ENCODE measurements at regions not wholly inside any gene's neighbourhood (a gene's known extent, or its start where the extent isn't known, plus 50 kb on each side); places are given as distances from the start of the nearest gene placed in this dataset.

DNA sequence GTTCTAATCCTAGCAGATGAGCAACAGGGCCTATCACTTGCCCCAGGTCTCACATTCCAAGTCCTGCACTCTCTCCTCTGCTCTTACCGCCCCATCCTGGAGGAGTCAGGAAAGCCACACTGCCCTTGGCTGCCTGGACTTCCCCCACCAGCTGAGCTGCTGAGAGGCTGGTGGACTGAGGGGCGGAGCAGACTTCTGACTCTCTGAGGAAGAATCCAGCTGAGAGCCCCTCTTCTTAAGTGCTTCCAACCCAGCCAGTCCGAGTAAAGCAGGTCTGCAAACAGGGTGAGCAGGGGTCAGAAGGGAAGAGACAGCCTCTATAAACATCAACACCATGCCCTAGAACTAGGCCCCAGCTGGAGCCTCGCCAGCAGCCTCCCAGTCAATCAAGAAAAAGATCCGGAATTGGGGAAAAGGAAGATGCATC lies 92.4 kb upstream of the TMEM72 start:
- TF ChIP-seq, protein P1, sequence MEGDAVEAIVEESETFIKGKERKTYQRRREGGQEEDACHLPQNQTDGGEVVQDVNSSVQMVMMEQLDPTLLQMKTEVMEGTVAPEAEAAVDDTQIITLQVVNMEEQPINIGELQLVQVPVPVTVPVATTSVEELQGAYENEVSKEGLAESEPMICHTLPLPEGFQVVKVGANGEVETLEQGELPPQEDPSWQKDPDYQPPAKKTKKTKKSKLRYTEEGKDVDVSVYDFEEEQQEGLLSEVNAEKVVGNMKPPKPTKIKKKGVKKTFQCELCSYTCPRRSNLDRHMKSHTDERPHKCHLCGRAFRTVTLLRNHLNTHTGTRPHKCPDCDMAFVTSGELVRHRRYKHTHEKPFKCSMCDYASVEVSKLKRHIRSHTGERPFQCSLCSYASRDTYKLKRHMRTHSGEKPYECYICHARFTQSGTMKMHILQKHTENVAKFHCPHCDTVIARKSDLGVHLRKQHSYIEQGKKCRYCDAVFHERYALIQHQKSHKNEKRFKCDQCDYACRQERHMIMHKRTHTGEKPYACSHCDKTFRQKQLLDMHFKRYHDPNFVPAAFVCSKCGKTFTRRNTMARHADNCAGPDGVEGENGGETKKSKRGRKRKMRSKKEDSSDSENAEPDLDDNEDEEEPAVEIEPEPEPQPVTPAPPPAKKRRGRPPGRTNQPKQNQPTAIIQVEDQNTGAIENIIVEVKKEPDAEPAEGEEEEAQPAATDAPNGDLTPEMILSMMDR (IDR thresholded peaks at IDR 0.05) = no peak
- ATAC-seq (ENCODE audit: low FRiP score) = no peak

GRCh38 chr10:44820094-44820493 lies 91.0 kb upstream of the TMEM72 start:
- no peak for ATAC-seq (ENCODE audit: low FRiP score)
- no peak for DNase-seq (ENCODE audit: low spot score)

More for the DNA sequence above, 92.4 kb upstream of the TMEM72 start:
- no peak for DNase-seq (ENCODE audit: low spot score)

DNA sequence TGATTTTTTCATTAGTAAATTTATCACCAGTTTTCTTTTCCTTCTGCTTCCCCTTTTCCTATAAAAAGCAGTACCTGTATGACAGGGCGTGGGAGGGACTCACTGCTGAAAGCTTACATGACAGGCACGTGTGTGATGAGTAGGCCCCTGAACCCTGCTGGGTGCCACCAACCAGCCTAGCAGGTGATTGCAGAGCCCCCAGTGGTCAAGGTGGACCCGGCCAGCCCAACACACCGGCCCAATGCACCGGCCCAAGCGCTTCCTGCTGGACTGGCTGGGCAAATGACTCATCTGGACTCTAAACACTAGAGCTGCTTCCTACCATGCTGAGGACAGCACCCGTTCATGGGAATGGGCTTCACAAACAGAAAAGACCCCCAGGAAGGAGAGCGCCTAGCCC lies 89.8 kb upstream of the TMEM72 start:
- ATAC-seq (ENCODE audit: low FRiP score) (no peak), DNase-seq (ENCODE audit: low spot score) (no peak)
- TF ChIP-seq, protein P1 (IDR thresholded peaks at IDR 0.05) = no peak

More at GRCh38 chr10:44820094-44820493, 91.0 kb upstream of the TMEM72 start:
- TF ChIP-seq, protein P1 (IDR thresholded peaks at IDR 0.05) = no peak

- TF ChIP-seq, protein P1 (IDR thresholded peaks at IDR 0.05) = no peak
- no peak for ATAC-seq (ENCODE audit: low FRiP score)
- no peak for DNase-seq (ENCODE audit: low spot score)
Measured at GRCh38 chr10:44822349-44822748, 88.8 kb upstream of the TMEM72 start.

DNA sequence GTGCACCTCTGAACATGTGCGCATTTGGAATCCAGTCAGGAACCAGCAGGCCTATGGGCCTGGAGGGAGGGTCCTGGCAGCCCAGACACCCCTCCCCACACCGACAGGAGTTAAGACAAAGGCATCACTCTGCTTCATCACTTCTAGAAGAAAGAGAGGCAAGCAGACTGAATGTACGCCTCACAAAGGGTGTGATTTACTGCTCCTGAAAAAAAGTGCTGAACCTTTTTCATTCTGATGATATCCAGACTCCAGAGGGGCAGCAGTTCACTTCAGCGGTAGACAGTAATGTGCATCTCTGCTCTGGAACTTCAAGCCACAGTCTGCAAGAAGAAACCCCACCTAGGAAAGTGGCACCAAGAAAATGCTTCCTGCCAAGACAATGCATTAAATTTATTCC lies 88.2 kb upstream of the TMEM72 start:
- DNase-seq (ENCODE audit: low spot score) (no peak), ATAC-seq (ENCODE audit: low FRiP score) (no peak)
- TF ChIP-seq, protein P1 (IDR thresholded peaks at IDR 0.05) = no peak

DNA sequence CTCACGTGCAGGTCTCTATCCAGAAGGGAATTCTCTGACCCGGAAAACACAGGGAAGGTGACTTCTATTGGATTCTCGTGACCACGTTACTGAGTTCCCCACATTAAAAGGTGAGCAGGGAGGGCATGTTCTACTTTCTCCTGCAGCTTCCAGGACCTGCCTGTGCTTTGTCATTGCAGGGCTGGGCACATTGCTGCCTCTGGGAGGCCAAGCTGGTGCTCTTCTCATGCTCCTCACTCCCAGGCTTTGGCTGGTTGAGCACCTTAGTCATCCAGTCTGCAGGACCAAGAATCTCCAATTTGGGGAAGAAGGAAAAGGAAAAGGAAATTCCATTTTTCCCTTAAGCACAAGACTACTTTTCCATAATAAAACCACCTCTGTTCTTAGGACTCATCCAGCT lies 86.5 kb upstream of the TMEM72 start:
- DNase-seq (ENCODE audit: low spot score) = no peak
- TF ChIP-seq, protein P1 (IDR thresholded peaks at IDR 0.05) = no peak

GRCh38 chr10:44827431-44828006 lies 83.6 kb upstream of the TMEM72 start:
- TF ChIP-seq, protein P1 (IDR thresholded peaks at IDR 0.05) = no peak
- ATAC-seq (ENCODE audit: low FRiP score) (no peak), DNase-seq (ENCODE audit: low spot score) (no peak)

More for the DNA sequence above, 86.5 kb upstream of the TMEM72 start:
- ATAC-seq (ENCODE audit: low FRiP score) = no peak
